GM12878 (cell line): ENCODE measurements at regions not wholly inside any gene's neighbourhood (a gene's known extent, or its start where the extent isn't known, plus 50 kb on each side); places are given as distances from the start of the nearest gene placed in this dataset.

ENCODE experiments used
- ATAC-seq: fragments of 200-7000 bp; cut with Tn5 transposase; 3 replicates; pipeline ENCODE4 v1.9.1; 2020; ENCODE audit warnings: mild to moderate bottlenecking, moderate library complexity
- BruUV-seq: library from RNA; stranded (reverse); fragments of 400-500 nt; replicated peaks from 2 replicates; lab custom pipeline; 2021; lab: Mats Ljungman, UMichigan
- CTCF ChIA-PET: fragments of 300-600 bp; sonication (Branson Sonifier 250); formaldehyde crosslinking; extraction: SDS; loops from one replicate; lab custom pipeline; 2021; ENCODE audit warnings: inconsistent platforms; lab: Yijun Ruan, JAX
- POLR2A ChIA-PET: fragments of 350-600 bp; formaldehyde crosslinking; extraction: SDS; loops from one replicate; lab custom pipeline; 2021; ENCODE audit warnings: inconsistent platforms; lab: Charles Lee
- RAD21 ChIA-PET: fragments of 300-600 bp; sonication (Branson Sonifier 250); formaldehyde crosslinking; loops from one replicate; lab custom pipeline; 2023; ENCODE audit warnings: antibody characterized with exemption; ENCODE audit not compliant: unreplicated experiment; lab: Charles Lee
- SMC1A ChIA-PET: fragments of 300-600 bp; sonication (Branson Sonifier 250); formaldehyde crosslinking; loops from one replicate; lab custom pipeline; 2023; ENCODE audit not compliant: unreplicated experiment, uncharacterized antibody; lab: Charles Lee
- DNase-seq: peaks from one replicate; pipeline ENCODE4 v3.0.0-alpha.2; 2011; ENCODE audit warnings: low read depth, low spot score
- FAIRE-seq: peaks from 3 replicates; lab custom pipeline; 2011; peaks lifted over from hg19 to GRCh38; lab: Jason Lieb, UNC
- H2AFZ ChIP-seq: 2 replicates; pipeline ENCODE4 v1.6.0; 2011; ENCODE audit warnings: low read depth, low read length, control low read depth; ENCODE audit not compliant: control insufficient read depth
- H3K27ac ChIP-seq: 2 replicates; pipeline ENCODE4 v1.5.1; 2011; ENCODE audit warnings: control low read depth; ENCODE audit not compliant: control insufficient read depth, insufficient read depth
- H3K27me3 ChIP-seq, 2 experiments: replicated peaks in 1 of 2; 2 replicates each; pipeline versions ENCODE4 v1.6.0 to v1.6.1; 2011; ENCODE audit warnings: low read length in 1 of 2; ENCODE audit not compliant: control insufficient read depth in 2 of 2, insufficient read depth in 2 of 2
- H3K36me3 ChIP-seq, 2 experiments: 2 replicates each; pipeline ENCODE4 v1.5.1; 2011; ENCODE audit warnings: low read length in 1 of 2; ENCODE audit not compliant: control insufficient read depth in 2 of 2, insufficient read depth in 2 of 2
- H3K4me1 ChIP-seq: 2 replicates; pipeline ENCODE4 v1.6.1; 2011; ENCODE audit warnings: mild to moderate bottlenecking, low read length, moderate library complexity, mixed read lengths; ENCODE audit not compliant: control insufficient read depth, insufficient read depth
- H3K4me2 ChIP-seq: 2 replicates; pipeline ENCODE4 v1.6.0; 2011; ENCODE audit warnings: control low read depth; ENCODE audit not compliant: control insufficient read depth, insufficient read depth
- H3K4me3 ChIP-seq: fragments of 200-600 bp; sonication (generic); 2 replicates; pipeline ENCODE4 v1.5.1; 2016
- H3K79me2 ChIP-seq: 2 replicates; pipeline ENCODE4 v1.6.0; 2011; ENCODE audit warnings: low read length; ENCODE audit not compliant: control insufficient read depth, insufficient read depth
- H3K9ac ChIP-seq: 2 replicates; pipeline ENCODE4 v1.8.0; 2011; ENCODE audit warnings: low read length, control low read depth, mixed read lengths; ENCODE audit not compliant: control insufficient read depth, insufficient read depth
- H3K9me3 ChIP-seq: replicated peaks from 3 replicates; pipeline ENCODE4 v1.5.1; 2011; ENCODE audit warnings: mild to moderate bottlenecking, low read length; ENCODE audit not compliant: control insufficient read depth, insufficient read depth
- H4K20me1 ChIP-seq: 2 replicates; pipeline ENCODE4 v1.6.0; 2011; ENCODE audit not compliant: control insufficient read depth, insufficient read depth
- IKZF1 ChIP-seq: fragments of 450-650 bp; conservative IDR thresholded peaks from 2 replicates; pipeline ENCODE4 v1.6.1; 2017; ENCODE audit warnings: antibody characterized with exemption, mild to moderate bottlenecking
- RAD51 ChIP-seq: fragments of 450-650 bp; IDR thresholded peaks from 2 replicates; pipeline ENCODE4 v1.6.1; 2016; ENCODE audit warnings: moderate library complexity, mild to moderate bottlenecking, inconsistent platforms
- WGBS: methylation state at CpG from one replicate; pipeline ENCODE4 v1.1.6; 2016; ENCODE audit warnings: low lambda C conversion rate; ENCODE audit not compliant: insufficient replicate concordance, insufficient coverage; ENCODE audit errors: missing lambda C conversion rate; 5-methylcytosine and 5-hydroxymethylcytosine counted together
- in situ Hi-C: fragments of 300-500 bp; cut with MboI; formaldehyde crosslinking; loops from 9 replicates; pipeline ENCODE4 v1.14.3; 2018; ENCODE audit warnings: mixed read lengths
- intact Hi-C: fragments of 100-400 bp; cut with micrococcal nuclease; formaldehyde crosslinking; loops from one replicate; pipeline ENCODE4 v1.14.2; 2022; ENCODE audit not compliant: unreplicated experiment
- TF ChIP-seq, protein P1 (sequence below): fragments of 450-650 bp; IDR thresholded peaks from 2 replicates; pipeline ENCODE4 v1.6.1; 2017; ENCODE audit warnings: mild to moderate bottlenecking, moderate library complexity

GRCh38 chr16:80488167-80488566, 52.6 kb upstream of the DYNLRB2 start:
- H3K9me3 ChIP-seq: no peaks in the 10 kb centered on the region; the same call in 2 of the 3 replicates
- no peak overlapping the region for H3K4me3 ChIP-seq
- CTCF ChIA-PET: no interaction called here
- H3K9ac ChIP-seq: no peak overlapping the region
- no peaks in the 10 kb centered on the region for H3K27me3 ChIP-seq
- no peak overlapping the region for H3K27ac ChIP-seq
- H3K4me1 ChIP-seq: no peaks in the 10 kb centered on the region
- ATAC-seq: no peak
- H4K20me1 ChIP-seq: no peaks in the 10 kb centered on the region
- H2AFZ ChIP-seq: no peak overlapping the region
- SMC1A ChIA-PET: no interaction called here
- 75% methylated on average over 2 of the region's 2 CpGs for WGBS
- POLR2A ChIA-PET: no interaction called here
- no peak overlapping the region for H3K4me2 ChIP-seq
- no peaks in the 10 kb centered on the region for H3K36me3 ChIP-seq
- no peaks in the 10 kb centered on the region for H3K79me2 ChIP-seq
- no peak for TF ChIP-seq RAD51
- TF ChIP-seq, protein P1, sequence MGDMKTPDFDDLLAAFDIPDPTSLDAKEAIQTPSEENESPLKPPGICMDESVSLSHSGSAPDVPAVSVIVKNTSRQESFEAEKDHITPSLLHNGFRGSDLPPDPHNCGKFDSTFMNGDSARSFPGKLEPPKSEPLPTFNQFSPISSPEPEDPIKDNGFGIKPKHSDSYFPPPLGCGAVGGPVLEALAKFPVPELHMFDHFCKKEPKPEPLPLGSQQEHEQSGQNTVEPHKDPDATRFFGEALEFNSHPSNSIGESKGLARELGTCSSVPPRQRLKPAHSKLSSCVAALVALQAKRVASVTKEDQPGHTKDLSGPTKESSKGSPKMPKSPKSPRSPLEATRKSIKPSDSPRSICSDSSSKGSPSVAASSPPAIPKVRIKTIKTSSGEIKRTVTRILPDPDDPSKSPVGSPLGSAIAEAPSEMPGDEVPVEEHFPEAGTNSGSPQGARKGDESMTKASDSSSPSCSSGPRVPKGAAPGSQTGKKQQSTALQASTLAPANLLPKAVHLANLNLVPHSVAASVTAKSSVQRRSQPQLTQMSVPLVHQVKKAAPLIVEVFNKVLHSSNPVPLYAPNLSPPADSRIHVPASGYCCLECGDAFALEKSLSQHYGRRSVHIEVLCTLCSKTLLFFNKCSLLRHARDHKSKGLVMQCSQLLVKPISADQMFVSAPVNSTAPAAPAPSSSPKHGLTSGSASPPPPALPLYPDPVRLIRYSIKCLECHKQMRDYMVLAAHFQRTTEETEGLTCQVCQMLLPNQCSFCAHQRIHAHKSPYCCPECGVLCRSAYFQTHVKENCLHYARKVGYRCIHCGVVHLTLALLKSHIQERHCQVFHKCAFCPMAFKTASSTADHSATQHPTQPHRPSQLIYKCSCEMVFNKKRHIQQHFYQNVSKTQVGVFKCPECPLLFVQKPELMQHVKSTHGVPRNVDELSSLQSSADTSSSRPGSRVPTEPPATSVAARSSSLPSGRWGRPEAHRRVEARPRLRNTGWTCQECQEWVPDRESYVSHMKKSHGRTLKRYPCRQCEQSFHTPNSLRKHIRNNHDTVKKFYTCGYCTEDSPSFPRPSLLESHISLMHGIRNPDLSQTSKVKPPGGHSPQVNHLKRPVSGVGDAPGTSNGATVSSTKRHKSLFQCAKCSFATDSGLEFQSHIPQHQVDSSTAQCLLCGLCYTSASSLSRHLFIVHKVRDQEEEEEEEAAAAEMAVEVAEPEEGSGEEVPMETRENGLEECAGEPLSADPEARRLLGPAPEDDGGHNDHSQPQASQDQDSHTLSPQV: no peak
- no peak for TF ChIP-seq IKZF1
- TF ChIP-seq, all 136 proteins: peak for 0
- BruUV-seq: no TSS peak
- intact Hi-C loops: no loop called here
- DNase-seq: no peak
- RAD21 ChIA-PET: no interaction called here
- in situ Hi-C loops: no loop called here
- FAIRE-seq: no peak
